Mucosa of descending colon (tissue), 3 donors: ENCODE measurements at regions not wholly inside any gene's neighbourhood (a gene's known extent, or its start where the extent isn't known, plus 50 kb on each side); places are given as distances from the start of the nearest gene placed in this dataset.
"Not testable (repeated sequence)": the region's sequence is repeated elsewhere in the genome, so short reads cannot be mapped to it uniquely, and the experiment has no call there.

ENCODE experiments used
- ATAC-seq: fragments of 200-7000 bp; cut with Tn5 transposase; one replicate; pipeline ENCODE4 v1.9.1; 2020; ENCODE audit warnings: mild to moderate bottlenecking, moderate library complexity
- DNase-seq, 3 donors: peaks; one replicate each; pipeline ENCODE4 v3.0.0-alpha.2; 2020
- H3K36me3 ChIP-seq: fragments of 200-600 bp; one replicate; pipeline ENCODE4 v1.8.0; 2021; ENCODE audit warnings: low read depth, mild to moderate bottlenecking
- H3K4me1 ChIP-seq: fragments of 200-600 bp; one replicate; pipeline ENCODE4 v1.8.0; 2021; ENCODE audit warnings: low read depth, mild to moderate bottlenecking
- H3K4me3 ChIP-seq: fragments of 200-600 bp; one replicate; pipeline ENCODE4 v1.8.0; 2021; ENCODE audit warnings: mild to moderate bottlenecking
- H3K9me3 ChIP-seq: fragments of 200-600 bp; one replicate; pipeline ENCODE4 v1.8.0; 2021; ENCODE audit warnings: mild to moderate bottlenecking
- CTCF ChIP-seq: fragments of 200-600 bp; IDR thresholded peaks from one replicate; pipeline ENCODE4 v1.8.0; 2022; ENCODE audit warnings: antibody characterized with exemption, mild to moderate bottlenecking
- intact Hi-C, 2 donors: fragments of 100-400 bp; cut with DNase I in 1 of 2; cut with micrococcal nuclease in 1 of 2; formaldehyde crosslinking; loops; one replicate each; pipeline versions ENCODE4 v1.11.0 to v1.11.1; 2022; cut with DNase I, micrococcal nuclease
- donor health status: DM: no; HTN: no; CAD: no; lungs with moderate emphysema.
- donor health status: DM: no; HTN: no; CAD: no.
- donor health status: DM: no; HTN: yes; CAD: no.

GRCh38 chr3:66639809-66640356 lies 139.1 kb upstream of the LRIG1 start:
- Histone ChIP-seq H3K4me1 (no peaks in the 10 kb centered on the region), H3K36me3 (no peaks in the 10 kb centered on the region), H3K4me3 (no peak overlapping the region), H3K9me3 (no peaks in the 10 kb centered on the region)
- ATAC-seq, result no peak
- intact Hi-C loops, result no loop called here
- no peak for DNase-seq
- TF ChIP-seq CTCF, result no peak

DNA sequence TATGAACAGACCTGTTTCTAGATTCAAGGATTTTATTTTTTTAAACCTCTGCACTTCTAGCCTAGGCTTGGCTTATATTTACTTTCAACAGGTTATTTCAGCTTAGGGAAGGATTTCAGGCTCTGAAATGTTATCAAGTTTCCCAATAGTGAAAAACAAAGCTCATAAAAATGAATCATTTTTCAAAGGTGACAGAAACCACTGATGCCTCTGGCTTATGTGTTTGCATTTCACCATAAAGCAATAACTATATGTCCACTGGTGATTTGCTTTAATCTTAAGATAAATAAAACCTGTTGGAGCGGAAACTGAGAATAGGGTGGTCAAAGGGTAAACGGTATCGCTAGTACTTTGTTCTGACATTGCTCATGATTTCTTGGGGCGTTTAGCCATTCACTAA lies 141.2 kb upstream of the LRIG1 start:
- no peaks in the 10 kb centered on the region for H3K36me3 ChIP-seq
- ATAC-seq (peak; percentile 98), DNase-seq (peak in 1 of 3 donors; percentile 22)
- no peak for TF ChIP-seq CTCF
- H3K9me3 ChIP-seq, result no peaks in the 10 kb centered on the region
- intact Hi-C loops, result no loop called here
- H3K4me3 ChIP-seq, result no peak overlapping the region
- H3K4me1 ChIP-seq, result no peaks in the 10 kb centered on the region

DNA sequence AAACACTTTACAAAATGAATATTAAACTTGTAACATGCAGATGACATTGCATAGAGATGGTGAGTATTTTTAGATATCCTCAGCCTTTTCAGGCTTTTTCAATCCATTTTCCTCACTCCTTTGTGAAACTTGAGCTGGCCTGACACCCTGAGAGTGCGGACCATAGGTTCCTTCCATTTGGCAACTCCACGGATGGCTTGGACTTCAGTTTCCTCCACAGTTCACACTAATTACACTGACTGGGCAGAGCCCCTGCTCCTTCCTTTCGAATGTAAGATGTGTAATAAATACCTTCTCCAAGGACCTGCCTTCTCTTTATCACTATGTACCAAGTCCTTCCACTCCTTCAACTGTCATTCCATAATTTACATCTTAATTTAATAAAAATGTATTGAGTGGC lies 141.7 kb upstream of the LRIG1 start:
- no peak overlapping the region for H3K4me3 ChIP-seq
- intact Hi-C loops, result no loop called here
- H3K9me3 ChIP-seq, result no peaks in the 10 kb centered on the region
- ATAC-seq (peak; percentile 78), DNase-seq (no peak)
- TF ChIP-seq CTCF, result no peak
- H3K36me3 ChIP-seq, result no peaks in the 10 kb centered on the region
- H3K4me1 ChIP-seq, result no peaks in the 10 kb centered on the region

GRCh38 chr3:66644549-66644948 lies 143.7 kb upstream of the LRIG1 start:
- Histone ChIP-seq H3K9me3 (no peaks in the 10 kb centered on the region), H3K36me3 (no peaks in the 10 kb centered on the region), H3K4me3 (no peak overlapping the region), H3K4me1 (no peaks in the 10 kb centered on the region)
- intact Hi-C loops, result no loop called here
- no peak for TF ChIP-seq CTCF
- ATAC-seq (no peak), DNase-seq (no peak)

DNA sequence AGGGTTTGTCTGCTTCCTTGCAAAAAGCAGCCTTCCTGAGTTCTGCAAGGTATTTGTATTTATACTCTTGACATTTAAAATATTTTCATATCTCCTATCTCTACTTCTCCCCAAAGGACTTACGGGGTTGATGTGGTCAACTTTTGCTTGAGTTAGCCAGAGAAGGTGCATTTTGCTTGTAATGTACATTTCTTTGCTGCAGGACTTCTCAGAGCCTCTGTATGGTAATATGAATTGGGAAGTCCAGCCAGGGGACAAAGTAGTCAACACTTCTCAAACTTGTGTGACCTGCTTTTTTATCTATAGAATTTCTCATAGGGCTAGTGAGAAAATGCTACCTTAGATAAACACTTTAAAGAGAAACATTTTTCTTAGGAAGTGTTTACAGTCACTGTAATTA lies 148.2 kb upstream of the LRIG1 start:
- intact Hi-C loops, result no loop called here
- ATAC-seq, result no peak
- Histone ChIP-seq H3K9me3 (no peaks in the 10 kb centered on the region), H3K4me3 (no peak overlapping the region), H3K36me3 (no peaks in the 10 kb centered on the region), H3K4me1 (no peaks in the 10 kb centered on the region)
- TF ChIP-seq CTCF, result no peak
- no peak for DNase-seq

DNA sequence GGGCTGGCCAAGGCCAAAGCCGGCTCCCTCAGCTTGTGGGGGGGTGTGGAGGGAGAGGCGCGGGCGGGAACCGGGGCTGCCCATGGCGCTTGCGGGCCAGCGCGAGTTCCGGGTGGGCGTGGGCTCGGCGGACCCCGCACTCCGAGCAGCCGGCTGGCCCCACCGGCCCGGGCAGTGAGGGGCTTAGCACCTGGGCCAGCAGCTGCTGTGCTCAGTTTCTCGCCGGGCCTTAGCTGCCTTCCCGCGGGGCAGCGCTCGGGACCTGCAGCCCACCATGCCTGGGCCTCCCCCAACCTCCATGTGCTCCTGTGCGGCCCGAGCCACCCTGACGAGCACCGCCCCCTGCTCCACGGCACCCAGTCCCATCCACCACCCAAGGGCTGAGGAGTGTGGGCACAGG lies 150.7 kb upstream of the LRIG1 start:
- DNase-seq, H3K36me3 ChIP-seq, H3K4me1 ChIP-seq, H3K4me3 ChIP-seq, intact Hi-C loops, ATAC-seq, H3K9me3 ChIP-seq: not testable (repeated sequence)

- DNase-seq, ATAC-seq, H3K4me3 ChIP-seq, intact Hi-C loops, H3K9me3 ChIP-seq, H3K4me1 ChIP-seq, H3K36me3 ChIP-seq: not testable (repeated sequence)
These were observed 151.3 kb upstream of the LRIG1 start for GRCh38 chr3:66652100-66652499.
